ENCODE measurements at regions not wholly inside any gene's neighbourhood (a gene's known extent, or its start where the extent isn't known, plus 50 kb on each side); places are given as distances from the start of the nearest gene placed in this dataset.

DNA sequence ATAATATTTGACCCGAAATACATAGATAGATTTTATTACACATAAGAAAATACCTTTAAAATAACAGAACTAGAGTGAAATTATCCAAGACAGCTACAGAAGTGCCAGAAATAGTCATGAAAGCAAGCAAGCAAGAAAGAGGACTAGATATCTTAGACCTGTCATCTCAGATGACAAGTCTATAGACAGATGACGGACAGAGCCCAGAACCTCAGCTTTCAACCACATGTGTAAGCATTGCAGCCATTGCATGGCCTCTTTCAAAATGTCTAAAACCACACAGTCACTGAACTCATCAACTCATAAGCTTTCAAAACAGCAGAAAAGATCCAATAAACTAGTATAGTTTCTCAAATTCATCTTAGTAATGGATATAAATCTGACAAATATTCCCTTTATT is 59.8 kb upstream of the FHIT start:
- DNase-seq = no peak
- ATAC-seq (ENCODE audit: poor library complexity) = no peak
- intact Hi-C loops (cut with DNase I) = no loop called here

DNA sequence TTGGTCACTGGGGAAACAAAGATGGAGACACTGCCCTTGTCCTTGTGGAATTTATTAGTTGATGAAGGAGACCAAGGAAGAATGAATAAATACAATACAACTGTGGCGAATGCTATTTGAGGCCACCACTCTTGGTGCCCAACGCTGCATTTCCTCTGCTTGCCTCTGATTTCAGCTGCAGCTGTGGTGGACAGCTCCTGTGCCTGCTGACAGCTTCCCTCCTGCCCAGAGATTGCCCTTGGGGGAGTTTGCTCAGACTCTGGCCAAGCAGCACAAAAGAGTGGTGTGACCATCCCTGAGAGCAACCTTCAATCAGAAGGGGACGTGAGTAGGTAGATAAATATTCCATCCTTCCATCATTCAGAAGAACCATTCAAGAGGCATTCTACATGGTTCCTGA is 64.6 kb upstream of the FHIT start:
- intact Hi-C loops (cut with DNase I) = no loop called here
- DNase-seq = peak; percentile 40

DNA sequence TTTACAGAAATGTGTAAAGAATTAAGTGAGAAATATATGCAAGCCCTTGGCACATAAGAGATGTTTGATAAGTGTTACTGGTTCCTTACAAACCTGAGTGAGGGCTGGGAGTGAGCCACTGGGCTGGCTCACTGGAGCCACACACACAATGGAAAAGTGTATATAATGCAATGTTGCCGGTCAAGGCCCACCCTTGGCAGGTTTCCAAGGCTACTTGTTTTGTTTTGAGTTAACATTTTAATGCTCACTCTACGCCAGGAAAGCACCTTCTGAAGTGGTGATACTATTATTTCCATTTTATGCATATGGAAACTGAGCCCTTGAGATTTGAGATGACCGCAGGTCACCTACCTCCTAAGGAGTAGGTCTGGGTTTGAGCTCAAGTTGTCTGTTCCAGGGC is 71.8 kb upstream of the FHIT start:
- intact Hi-C loops (cut with DNase I) = no loop called here
- ATAC-seq (ENCODE audit: poor library complexity) = no peak
- DNase-seq = no peak

More for the DNA sequence above, 64.6 kb upstream of the FHIT start:
- peak; percentile 46 for ATAC-seq (ENCODE audit: poor library complexity)

DNA sequence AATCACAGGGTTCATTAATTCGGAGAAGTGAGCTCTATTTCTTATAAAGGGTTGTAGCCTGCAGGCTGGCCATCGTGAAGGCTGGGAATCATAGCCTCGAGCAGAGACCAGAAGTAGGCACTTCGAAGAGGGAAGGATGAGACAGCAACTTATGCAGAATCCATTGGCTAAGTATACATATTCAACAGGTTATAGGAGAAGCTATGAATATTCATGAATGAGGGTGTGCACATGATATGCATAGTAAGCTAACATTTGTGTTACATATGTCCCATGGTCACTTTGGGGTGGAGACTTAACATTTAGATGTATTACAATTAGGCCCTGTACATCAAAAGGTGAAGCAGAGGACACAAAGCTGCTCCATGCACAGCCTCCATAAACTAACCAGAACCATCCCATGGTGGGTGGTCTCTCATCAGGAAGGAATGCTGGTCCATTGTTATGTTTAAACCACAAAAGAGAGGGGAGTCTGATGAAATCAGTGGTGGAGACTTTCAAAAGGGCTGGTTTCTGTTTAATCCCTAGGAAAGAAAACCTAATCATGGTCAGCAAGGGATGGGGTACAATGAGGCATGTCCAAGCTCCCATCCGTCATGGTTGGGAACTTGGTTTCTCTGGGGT is 80.8 kb upstream of the FHIT start:
- ATAC-seq (ENCODE audit: poor library complexity) (no peak), DNase-seq (no peak)
- intact Hi-C loops (cut with DNase I) = no loop called here

DNA sequence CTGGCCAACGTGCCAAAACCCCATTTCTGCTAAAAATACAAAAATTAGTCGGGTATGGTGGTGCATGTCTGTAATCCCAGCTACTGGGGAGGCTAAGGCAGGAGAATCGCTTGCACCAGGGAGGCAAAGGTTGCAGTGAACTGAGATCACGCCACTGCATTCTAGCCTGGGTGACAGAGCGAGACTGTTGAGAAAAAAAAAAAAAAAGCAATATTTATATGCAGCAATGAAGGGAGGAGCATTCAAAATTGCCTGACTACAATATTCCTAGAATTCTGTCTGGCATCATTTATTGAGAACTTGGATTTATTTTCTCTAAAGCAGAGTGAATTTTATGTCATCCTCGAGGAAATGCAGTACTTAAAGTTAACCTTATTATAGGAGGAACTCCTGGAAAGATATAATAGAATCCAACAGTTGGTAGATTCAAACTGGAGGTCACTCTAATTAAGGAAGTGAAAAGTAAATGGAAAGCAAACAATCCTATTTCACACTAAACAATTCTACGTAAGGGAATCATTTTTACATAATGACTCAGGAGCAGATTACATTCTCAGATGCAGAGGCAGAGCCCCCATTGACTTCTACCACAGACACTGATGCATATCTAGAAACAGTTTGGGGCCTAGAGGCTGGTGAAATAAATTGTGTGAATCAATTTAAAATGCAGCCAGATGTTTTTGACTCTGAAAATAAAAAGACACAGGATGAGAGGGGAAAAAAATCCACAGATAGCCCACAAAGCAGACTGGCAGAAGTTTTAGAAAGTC is 82.1 kb upstream of the FHIT start:
- DNase-seq (no peak), ATAC-seq (ENCODE audit: poor library complexity) (no peak)
- intact Hi-C loops (cut with DNase I) = no loop called here

DNA sequence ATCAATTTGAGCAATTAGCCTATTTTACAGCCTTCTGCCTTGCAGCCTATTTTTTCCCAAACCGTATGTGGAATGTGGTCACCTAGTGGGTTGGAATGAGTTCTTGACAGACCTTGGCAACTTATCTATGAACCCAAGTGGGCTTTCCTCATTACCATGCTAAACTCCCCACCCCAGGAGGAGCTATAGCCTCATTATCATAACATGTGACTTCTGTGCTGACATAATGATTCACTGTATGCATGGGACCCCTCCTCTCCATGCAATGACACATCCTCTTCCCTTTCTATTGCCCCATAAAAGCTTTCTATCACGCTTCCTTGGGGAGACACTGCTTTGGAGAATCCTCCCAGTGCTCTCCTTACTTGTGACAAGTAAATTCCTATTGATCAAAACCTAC is 83.5 kb upstream of the FHIT start:
- intact Hi-C loops (cut with DNase I) = no loop called here
- ATAC-seq (ENCODE audit: poor library complexity) (no peak), DNase-seq (no peak)

DNA sequence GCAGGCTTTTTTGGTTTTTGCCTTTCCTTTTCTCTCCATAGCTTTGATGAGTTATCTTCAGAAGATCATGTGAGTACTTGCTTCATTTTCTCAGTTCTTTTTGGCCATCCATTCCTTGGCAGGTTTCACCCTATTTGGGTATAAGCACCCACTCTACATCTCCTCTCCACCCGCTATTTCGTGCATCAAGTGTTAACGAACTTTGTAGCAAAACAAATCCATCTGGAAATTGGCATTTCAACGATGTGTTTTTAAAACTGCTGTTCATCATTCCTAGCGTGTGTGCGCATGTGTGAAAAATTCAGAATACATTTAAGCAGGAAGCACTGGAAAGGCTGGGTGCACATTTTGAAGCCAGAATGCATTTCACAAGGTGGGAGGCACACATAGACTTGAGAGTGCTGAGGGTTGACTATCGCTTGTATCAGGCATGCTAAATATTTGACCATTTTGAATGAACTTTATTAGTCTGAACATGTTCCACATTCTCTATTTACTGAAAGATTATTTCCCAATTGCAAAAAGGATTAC is 89.7 kb upstream of the FHIT start:
- intact Hi-C loops (cut with DNase I) = no loop called here
- no peak for ATAC-seq (ENCODE audit: poor library complexity)
- DNase-seq = no peak

DNA sequence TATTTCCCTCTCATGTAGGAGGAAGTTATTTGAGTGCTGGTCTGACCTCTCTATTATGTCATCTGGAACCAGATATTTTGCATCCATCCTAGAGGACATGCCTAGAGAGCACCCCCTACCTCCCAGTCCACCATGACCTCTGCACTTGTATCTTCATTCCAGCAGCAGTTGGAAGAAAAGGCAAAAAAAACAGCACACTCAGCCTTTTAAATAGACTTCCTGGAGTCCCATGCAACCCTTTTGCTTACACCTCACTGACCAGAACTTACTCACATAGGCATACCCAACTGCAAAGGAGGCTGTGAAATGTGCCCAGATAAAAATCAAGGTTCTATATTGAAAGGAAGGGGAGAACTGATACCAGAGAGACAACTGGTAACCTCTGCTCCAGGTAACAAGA is 92.3 kb upstream of the FHIT start:
- ATAC-seq (ENCODE audit: poor library complexity) (no peak), DNase-seq (no peak)
- intact Hi-C loops (cut with DNase I) = no loop called here

DNA sequence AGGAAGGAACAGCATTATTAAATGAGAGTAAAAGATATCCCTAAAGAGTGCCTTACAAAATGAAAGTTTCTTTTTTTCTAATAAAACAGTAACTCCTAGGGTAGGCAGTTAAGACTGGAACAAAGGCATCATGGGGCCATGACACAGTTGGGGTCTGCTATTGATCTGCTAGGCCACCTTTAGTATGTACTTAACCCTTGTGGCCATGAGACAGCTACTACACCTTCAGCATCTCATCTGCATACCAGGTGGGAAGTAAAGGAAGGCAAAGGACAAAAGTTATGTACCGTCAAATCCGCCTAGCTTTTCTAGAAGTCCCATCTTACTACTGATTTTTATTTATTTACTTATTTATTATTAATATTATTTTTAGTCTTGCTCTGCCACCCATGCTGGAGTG is 93.8 kb upstream of the FHIT start:
- DNase-seq (no peak), ATAC-seq (ENCODE audit: poor library complexity) (no peak)
- intact Hi-C loops (cut with DNase I) = no loop called here

DNA sequence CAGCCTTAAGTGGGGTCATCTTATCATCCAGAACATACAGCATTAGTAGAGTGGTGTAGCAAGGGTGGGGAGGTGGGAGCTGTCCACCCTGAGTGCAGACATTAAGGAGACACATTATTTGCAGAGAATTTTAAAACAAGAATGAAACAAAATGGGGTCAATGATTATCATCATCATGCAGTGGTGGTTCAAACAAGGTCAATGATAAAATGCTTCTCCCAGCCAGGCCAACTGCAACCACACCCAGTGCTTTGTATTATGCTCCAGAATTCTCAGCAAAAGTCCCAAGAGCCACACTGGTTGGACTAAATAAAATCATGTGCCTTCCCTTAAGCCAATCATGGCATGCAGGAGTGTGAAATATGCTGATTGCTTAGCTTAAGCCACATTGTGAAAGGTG is 96.7 kb upstream of the FHIT start:
- intact Hi-C loops (cut with DNase I) = no loop called here
- no peak for DNase-seq
- ATAC-seq (ENCODE audit: poor library complexity) = no peak

DNA sequence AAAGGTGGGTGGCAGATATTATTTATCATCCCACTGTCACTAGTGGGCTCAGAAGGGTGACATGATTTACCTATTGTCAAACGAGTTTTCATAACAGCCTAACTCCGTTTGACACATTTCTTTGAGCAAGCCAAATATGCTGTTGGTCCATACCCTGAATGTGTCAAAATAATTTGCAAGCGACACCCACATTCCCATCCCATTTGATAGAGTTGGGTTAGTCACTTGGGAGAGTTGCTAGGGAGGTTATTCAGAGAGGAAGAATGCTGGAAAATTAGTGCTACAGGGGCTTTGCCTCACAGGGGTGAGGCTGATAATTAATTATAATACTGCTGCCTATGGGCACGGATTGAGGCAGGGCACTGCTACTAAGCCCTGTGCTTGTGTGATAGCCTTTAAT is 98.5 kb upstream of the FHIT start:
- ATAC-seq (ENCODE audit: poor library complexity) = no peak
- no peak for DNase-seq

DNA sequence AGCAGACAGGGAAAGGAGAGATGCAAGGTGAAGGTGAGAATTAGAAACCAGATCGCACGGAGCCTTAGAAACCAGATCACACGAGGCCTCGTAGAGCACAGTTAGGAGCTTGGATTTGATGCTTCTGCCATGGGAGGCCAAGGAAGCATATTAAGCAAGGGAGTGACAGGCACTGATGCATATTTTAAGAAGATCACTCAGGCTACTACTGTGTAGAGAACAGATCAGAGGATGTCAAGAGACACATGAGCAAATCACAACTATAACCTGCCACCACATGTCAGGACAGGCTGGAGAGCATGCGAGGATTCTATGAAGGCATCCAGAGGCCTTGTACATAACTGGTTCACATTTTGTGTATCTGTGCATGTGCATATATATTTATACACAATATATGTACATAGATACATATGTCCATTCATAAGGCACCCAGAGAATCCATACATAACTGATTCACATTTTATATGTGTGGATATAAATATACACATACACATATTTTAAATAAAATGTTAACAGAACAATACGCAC is 99.6 kb upstream of the FHIT start:
- DNase-seq (no peak), ATAC-seq (ENCODE audit: poor library complexity) (no peak)
- intact Hi-C loops (cut with DNase I) = no loop called here

More for the DNA sequence above, 98.5 kb upstream of the FHIT start:
- intact Hi-C loops (cut with DNase I) = no loop called here

DNA sequence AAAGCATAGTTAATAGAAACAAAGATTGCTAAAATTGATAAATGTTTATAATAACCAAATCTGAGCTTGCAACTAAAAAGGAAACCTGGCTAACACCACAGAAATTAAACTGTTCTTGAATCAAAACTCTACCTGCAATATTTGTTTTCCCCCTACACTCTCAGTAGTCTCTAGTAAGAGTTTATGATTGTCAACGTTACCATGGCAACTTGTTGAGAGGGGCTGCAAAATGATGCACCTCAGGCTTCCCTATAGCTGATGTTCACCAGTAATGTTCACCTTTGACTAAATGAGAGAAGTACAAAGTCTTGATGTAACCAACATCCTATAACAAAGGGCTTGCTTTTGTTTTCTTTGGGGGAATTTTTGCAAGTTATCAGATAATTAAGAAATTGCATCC is 101.1 kb upstream of the FHIT start:
- no peak for ATAC-seq (ENCODE audit: poor library complexity)
- no peak for DNase-seq
- intact Hi-C loops (cut with DNase I) = no loop called here

DNA sequence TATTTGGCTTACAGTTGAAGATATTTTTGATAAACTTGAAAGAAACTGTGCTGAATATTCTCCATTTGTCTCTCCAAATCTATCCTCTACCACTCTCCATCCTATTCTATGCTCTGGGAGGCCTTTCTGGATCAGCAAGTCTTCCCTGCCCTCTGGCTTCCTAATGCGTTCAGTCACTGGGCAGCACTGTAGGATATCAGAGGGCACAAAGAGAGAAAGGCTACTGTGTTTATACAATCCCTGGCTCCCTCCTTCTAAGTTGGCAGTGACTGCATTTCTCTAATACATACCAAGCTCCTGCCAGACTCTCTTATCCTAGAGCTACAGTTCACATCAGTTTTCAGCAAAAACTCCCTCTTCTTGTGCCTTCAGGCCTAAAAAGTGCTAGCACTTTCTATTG is 102.1 kb upstream of the FHIT start:
- intact Hi-C loops (cut with DNase I) = no loop called here
- no peak for ATAC-seq (ENCODE audit: poor library complexity)
- DNase-seq = no peak

DNA sequence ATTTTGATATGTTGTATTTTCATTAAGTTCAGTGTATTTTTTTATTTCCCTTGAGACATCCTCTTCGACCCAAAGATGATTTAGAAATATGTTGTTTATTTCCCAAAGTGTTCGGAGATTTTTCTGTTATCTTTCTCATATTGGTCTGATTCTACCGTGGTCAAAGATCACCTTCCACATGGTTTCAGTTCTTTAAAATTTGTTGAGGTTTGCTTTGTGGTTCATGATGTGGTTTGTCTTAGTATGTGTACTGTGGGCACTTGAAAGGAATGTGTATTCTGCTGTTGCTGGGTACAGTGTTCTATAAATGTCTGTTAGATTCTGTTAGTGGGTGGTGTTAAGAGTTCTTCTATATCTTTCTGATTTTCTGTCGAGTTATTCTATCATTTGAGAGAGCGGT is 103.4 kb upstream of the FHIT start:
- ATAC-seq (ENCODE audit: poor library complexity) (no peak), DNase-seq (no peak)
- intact Hi-C loops (cut with DNase I) = no loop called here

DNA sequence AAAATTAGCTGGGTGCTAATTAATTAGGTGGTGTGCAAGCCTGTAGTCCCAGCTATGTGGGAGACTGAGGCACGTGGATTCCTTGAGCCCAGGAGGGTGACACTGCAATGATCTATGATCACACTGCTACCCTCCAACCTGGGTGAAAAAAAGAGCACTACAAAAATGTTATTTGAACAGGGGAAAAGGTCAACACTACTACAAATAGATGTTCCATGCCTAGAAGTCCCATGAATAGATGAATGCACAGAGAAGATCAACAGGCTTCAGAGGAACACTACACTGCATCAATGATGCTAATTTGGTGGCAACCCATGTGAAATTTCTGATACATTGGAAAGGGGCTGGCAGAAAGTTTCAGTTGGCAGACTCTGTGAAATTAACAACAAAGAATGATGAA is 105.4 kb upstream of the FHIT start:
- intact Hi-C loops (cut with DNase I) = no loop called here
- DNase-seq = no peak
- no peak for ATAC-seq (ENCODE audit: poor library complexity)

DNA sequence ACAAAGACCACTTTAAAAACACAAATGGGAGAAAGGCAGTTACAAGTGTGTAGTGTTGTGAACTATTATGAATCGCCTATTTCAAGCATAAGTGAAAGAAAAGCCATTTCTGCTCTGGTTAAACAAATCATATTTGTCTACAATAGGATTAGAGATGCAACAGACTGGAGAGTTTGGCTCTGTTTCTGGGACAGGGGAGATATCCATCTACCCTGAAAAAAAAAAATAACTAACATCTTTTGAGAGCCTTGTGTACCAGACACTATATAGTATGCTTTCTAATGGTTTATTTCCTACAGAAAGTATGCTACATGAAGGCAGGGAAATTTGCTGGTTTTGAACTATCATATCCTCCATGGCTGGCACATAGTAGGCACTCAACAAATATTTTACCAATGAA is 106.7 kb upstream of the FHIT start:
- DNase-seq = no peak
- ATAC-seq (ENCODE audit: poor library complexity) = no peak
- intact Hi-C loops (cut with DNase I) = no loop called here

DNA sequence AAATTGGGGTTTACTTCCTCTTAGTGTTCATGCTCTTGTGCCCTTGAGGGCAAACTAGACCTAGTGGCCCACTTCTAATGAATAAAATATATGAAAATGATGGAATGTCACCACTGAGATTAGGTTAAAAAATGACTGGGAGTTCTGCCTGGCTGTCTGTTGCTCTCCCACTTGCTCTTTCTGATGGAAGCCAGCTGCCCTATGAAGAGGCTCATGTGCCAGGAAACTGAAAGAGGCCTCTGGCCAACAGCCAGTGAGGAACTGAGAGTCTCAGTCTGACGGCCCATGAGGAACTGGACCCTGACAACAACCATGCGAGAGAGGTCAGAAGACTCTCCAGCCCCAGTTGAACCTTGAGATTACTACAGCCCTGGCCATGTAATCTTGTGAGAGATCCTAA is 107.1 kb upstream of the FHIT start:
- intact Hi-C loops (cut with DNase I) = no loop called here
- peak; percentile 84 for DNase-seq
- ATAC-seq (ENCODE audit: poor library complexity) = peak; percentile 98

DNA sequence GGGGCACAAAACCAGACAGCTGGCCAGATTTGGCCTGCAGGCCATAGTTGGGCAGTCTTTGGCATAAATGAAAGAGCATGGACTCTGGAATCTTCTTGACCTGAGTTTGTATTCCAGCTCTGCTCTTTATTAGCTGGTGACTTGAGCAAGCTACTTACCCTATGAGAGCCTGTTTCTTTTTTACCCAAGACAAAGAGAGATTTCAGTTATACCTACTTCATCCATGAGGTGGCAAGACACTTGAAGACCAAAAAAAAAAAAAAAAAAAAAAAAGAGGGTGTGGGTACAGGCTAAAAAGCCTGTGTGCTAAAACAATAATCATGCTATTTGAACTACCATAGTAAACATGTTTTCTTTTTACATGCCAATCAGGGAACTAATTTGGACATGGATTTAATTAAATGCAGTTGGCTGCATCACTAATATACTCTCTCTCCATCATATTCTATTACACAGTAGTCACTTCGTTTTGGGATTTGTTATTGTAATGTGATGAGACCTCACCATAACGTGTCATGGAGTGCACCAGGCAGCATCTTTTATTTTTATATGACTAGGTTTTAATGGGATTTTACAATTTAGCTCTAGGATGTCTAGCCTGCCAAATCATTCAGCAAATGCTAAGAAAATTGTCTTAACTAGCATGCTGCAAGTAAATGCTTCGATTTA is 109.2 kb upstream of the FHIT start:
- intact Hi-C loops (cut with DNase I) = no loop called here
- DNase-seq = no peak
- no peak for ATAC-seq (ENCODE audit: poor library complexity)

DNA sequence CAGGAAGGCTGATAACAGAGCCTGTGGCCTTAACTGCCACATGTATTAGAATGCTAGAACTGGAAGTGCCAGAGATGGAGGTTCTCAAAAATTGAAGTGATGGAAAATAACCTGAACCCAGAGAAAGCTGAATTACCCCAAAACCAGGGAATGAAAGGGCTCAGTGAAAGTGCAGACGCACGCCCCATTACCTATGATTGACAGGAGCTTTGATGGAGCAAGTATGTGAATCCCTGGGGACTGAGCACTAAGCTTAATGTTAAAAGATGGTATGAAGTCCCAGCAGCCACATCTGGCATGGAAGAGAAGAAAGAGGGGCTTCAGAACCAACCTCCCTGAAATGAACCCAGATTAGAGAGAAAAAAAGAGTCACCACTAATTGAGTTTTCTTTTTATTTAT is 118.4 kb upstream of the FHIT start:
- DNase-seq = no peak
- ATAC-seq (ENCODE audit: poor library complexity) = no peak
- intact Hi-C loops (cut with DNase I) = no loop called here

Measured in Right ventricle myocardium superior (tissue), 1 donor.